Suprapubic skin (tissue), 4 donors: ENCODE measurements at regions not wholly inside any gene's neighbourhood (a gene's known extent, or its start where the extent isn't known, plus 50 kb on each side); places are given as distances from the start of the nearest gene placed in this dataset.

ENCODE experiments used
- DNase-seq, 2 donors: peaks; one replicate each; pipeline ENCODE4 v3.0.0-alpha.2; 2019; ENCODE audit warnings: low spot score in 2 of 2
- H3K27ac ChIP-seq: fragments of 200-600 bp; sonication (generic); one replicate; pipeline ENCODE4 v1.5.1; 2019
- H3K27me3 ChIP-seq: fragments of 200-600 bp; sonication (generic); one replicate; pipeline ENCODE4 v1.5.1; 2019
- H3K36me3 ChIP-seq: fragments of 200-600 bp; sonication (generic); one replicate; pipeline ENCODE4 v1.5.1; 2019
- H3K4me1 ChIP-seq: fragments of 200-600 bp; sonication (generic); one replicate; pipeline ENCODE4 v1.5.1; 2019
- H3K4me3 ChIP-seq: fragments of 200-600 bp; sonication (generic); one replicate; pipeline ENCODE4 v1.5.1; 2019; ENCODE audit warnings: mild to moderate bottlenecking
- H3K9me3 ChIP-seq: fragments of 200-600 bp; sonication (generic); one replicate; pipeline ENCODE4 v1.5.1; 2019
- EP300 ChIP-seq: sonication (generic); formaldehyde crosslinking; IDR thresholded peaks from one replicate; pipeline ENCODE4 v1.6.1; 2017; ENCODE audit warnings: antibody characterized with exemption
- POLR2A ChIP-seq, 2 donors: fragments of 450-650 bp; IDR thresholded peaks; one replicate each; pipeline ENCODE4 v1.6.1; 2017; ENCODE audit warnings: antibody characterized with exemption in 2 of 2, mild to moderate bottlenecking in 2 of 2, moderate library complexity in 2 of 2
- POLR2AphosphoS5 ChIP-seq, 3 donors: sonication (generic); formaldehyde crosslinking; IDR thresholded peaks; one replicate each; pipeline ENCODE4 v1.6.1; 2017; ENCODE audit warnings: antibody characterized with exemption in 3 of 3
- WGBS: methylation state at CpG from one replicate; pipeline ENCODE4 v1.1.5; 2018; 5-methylcytosine and 5-hydroxymethylcytosine counted together
- TF ChIP-seq, protein P1 (sequence below), 2 donors: fragments of 200-600 bp in 1 of 2; fragments of 450-650 bp in 1 of 2; sonication (generic) in 1 of 2; IDR thresholded peaks; one replicate each; pipeline ENCODE4 v1.5.1; 2016 to 2019; ENCODE audit warnings: antibody characterized with exemption in 2 of 2, mild to moderate bottlenecking in 1 of 2, moderate library complexity in 1 of 2

DNA sequence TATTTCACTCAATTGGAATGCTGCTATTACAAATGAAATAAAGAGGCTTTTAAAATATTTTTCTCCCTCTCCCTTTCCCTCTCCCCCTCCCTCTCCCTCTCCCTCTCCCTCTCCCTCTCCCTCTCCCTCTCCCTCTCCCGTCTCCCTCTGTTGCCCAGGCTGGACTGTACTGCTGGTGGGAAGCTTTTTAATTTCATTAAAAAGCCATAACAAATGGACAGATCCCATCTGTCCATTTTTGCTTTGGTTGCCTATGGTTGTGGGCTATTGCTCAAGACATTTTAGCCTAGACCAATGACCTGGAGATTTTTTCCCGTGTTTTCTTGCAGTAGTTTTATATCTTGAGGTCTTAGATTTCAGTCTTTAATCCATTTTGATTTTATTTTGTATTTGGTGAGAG, 107.2 kb upstream of the LRRC3B start:
- Histone ChIP-seq H3K9me3 (no peaks in the 10 kb centered on the region), H3K4me3 (no peak overlapping the region), H3K4me1 (no peaks in the 10 kb centered on the region), H3K27me3 (no peaks in the 10 kb centered on the region), H3K36me3 (no peaks in the 10 kb centered on the region), H3K27ac (no peak overlapping the region)
- no peak for TF ChIP-seq POLR2AphosphoS5 (IDR thresholded peaks at IDR 0.05)
- TF ChIP-seq, protein P1, sequence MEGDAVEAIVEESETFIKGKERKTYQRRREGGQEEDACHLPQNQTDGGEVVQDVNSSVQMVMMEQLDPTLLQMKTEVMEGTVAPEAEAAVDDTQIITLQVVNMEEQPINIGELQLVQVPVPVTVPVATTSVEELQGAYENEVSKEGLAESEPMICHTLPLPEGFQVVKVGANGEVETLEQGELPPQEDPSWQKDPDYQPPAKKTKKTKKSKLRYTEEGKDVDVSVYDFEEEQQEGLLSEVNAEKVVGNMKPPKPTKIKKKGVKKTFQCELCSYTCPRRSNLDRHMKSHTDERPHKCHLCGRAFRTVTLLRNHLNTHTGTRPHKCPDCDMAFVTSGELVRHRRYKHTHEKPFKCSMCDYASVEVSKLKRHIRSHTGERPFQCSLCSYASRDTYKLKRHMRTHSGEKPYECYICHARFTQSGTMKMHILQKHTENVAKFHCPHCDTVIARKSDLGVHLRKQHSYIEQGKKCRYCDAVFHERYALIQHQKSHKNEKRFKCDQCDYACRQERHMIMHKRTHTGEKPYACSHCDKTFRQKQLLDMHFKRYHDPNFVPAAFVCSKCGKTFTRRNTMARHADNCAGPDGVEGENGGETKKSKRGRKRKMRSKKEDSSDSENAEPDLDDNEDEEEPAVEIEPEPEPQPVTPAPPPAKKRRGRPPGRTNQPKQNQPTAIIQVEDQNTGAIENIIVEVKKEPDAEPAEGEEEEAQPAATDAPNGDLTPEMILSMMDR (IDR thresholded peaks at IDR 0.05) = no peak
- TF ChIP-seq EP300 = no peak
- TF ChIP-seq POLR2A (IDR thresholded peaks at IDR 0.05) = no peak
- no peak for DNase-seq
- WGBS = 70% methylated on average over 2 of the region's 2 CpGs

DNA sequence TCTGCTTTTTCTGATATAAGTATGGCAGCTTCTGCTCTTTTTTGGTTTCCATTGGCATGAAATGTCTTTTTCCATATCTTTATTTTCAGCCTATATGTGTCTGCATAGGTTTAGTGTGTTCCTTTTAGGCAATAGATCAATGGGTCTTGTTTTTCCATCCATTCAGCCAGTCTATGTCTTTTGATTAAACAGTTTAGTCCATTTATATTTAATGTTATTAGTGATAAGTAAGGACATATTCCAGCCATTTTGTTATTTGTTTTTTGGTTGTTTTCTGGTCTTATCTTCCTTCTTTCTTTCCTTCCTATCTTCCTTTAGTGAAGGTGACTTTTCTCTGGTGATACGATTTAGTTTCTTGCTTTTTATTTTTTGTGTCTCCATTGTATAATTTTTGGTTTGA, 101.3 kb upstream of the LRRC3B start:
- Histone ChIP-seq H3K4me1 (no peaks in the 10 kb centered on the region), H3K27me3 (no peaks in the 10 kb centered on the region), H3K9me3 (peaks cover 17% of the 10 kb centered on the region), H3K27ac (no peak overlapping the region), H3K36me3 (no peaks in the 10 kb centered on the region), H3K4me3 (no peak overlapping the region)
- no peak for DNase-seq
- 97% methylated on average over 1 of the region's 1 CpG for WGBS
- TF ChIP-seq EP300 (no peak), POLR2A (IDR thresholded peaks at IDR 0.05) (no peak), POLR2AphosphoS5 (IDR thresholded peaks at IDR 0.05) (no peak)
- TF ChIP-seq, protein P1 (IDR thresholded peaks at IDR 0.05) = no peak

DNA sequence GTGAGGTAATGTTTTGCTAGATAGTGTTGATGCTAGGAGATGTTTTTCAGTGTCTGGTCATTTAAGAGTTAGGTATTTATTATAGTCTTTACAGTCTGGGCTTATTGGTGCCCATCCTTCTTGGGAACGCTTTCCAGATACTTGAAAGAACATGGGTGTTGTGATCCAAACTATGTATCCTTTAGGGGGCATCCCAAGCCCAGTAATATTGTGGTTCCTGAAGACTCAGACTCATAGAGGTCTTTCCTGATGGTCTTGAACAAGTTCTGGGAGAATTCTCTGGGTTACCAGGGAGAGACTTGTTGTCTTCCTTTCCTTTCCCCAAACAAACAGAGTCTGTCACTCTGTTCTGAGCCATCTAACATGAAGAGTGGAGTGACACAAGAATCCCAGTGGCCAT, 99.7 kb upstream of the LRRC3B start:
- no peaks in the 10 kb centered on the region for H3K27me3 ChIP-seq
- no peaks in the 10 kb centered on the region for H3K36me3 ChIP-seq
- H3K4me3 ChIP-seq = no peak overlapping the region
- TF ChIP-seq POLR2A (IDR thresholded peaks at IDR 0.05) = no peak
- no peak for TF ChIP-seq EP300
- no peak for TF ChIP-seq POLR2AphosphoS5 (IDR thresholded peaks at IDR 0.05)
- TF ChIP-seq, protein P1 (IDR thresholded peaks at IDR 0.05) = no peak
- H3K9me3 ChIP-seq = peaks cover 17% of the 10 kb centered on the region
- H3K27ac ChIP-seq = no peak overlapping the region
- no peaks in the 10 kb centered on the region for H3K4me1 ChIP-seq
- WGBS = 88% methylated on average over 1 of the region's 1 CpG
- no peak for DNase-seq

DNA sequence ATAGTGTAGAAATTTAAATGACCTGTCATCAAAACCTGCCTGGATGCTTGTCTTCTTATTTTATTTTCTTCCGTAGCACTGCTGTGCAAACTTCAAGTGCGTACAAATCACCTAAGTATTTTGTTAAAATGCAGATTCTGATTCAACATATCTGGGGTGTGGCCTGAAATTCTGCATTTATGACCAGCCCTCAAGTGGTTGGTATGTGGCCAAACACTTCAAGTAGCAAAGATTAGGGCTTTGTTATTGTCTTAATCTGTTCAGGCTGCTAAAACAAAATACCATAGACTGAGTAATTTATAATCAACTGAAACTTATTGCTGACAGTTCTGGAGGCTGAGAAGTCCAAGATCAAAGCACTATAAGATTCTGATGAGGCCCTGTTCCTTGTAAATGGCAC, 97.6 kb upstream of the LRRC3B start:
- Histone ChIP-seq H3K9me3 (peaks cover 17% of the 10 kb centered on the region), H3K36me3 (no peaks in the 10 kb centered on the region), H3K4me3 (no peak overlapping the region), H3K4me1 (no peaks in the 10 kb centered on the region), H3K27ac (no peak overlapping the region), H3K27me3 (no peaks in the 10 kb centered on the region)
- TF ChIP-seq, protein P1 (IDR thresholded peaks at IDR 0.05) = no peak
- TF ChIP-seq POLR2A (IDR thresholded peaks at IDR 0.05) (no peak), EP300 (no peak), POLR2AphosphoS5 (IDR thresholded peaks at IDR 0.05) (no peak)
- no peak for DNase-seq
- 65% methylated on average over 2 of the region's 2 CpGs for WGBS

DNA sequence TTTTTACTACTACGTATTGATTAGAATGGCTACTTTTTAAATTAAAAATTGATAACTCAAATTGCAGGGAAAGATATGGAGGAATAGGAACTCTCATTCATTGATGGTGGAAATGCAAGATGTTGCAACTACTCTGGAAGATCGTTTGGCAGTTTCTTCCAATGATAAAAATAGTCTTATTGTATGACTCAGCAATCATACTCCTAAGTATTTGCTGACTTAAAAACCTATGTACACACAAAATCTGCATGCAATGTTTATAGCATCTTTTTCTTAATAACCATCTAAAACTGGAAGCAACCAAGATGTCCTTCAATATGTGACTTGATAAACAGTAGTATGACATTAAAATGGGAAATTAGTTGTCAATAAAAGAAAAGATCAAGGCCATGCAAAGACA, 87.4 kb upstream of the LRRC3B start:
- Histone ChIP-seq H3K4me1 (no peaks in the 10 kb centered on the region), H3K9me3 (no peaks in the 10 kb centered on the region), H3K27me3 (no peaks in the 10 kb centered on the region), H3K27ac (no peak overlapping the region), H3K36me3 (no peaks in the 10 kb centered on the region), H3K4me3 (no peak overlapping the region)
- DNase-seq = no peak
- TF ChIP-seq EP300 (no peak), POLR2AphosphoS5 (IDR thresholded peaks at IDR 0.05) (no peak), POLR2A (IDR thresholded peaks at IDR 0.05) (no peak)
- TF ChIP-seq, protein P1 (IDR thresholded peaks at IDR 0.05) = no peak
- 43% methylated on average over 2 of the region's 2 CpGs for WGBS
